Breast epithelium (tissue), 3 donors: ENCODE measurements at regions not wholly inside any gene's neighbourhood (a gene's known extent, or its start where the extent isn't known, plus 50 kb on each side); places are given as distances from the start of the nearest gene placed in this dataset.

Experiments used
- POLR2A ChIP-seq: fragments of 450-650 bp; IDR thresholded peaks from one replicate; pipeline ENCODE4 v1.6.1; 2016; ENCODE audit warnings: antibody characterized with exemption, mild to moderate bottlenecking, moderate library complexity
- TF ChIP-seq, protein P1 (sequence below), 3 donors: fragments of 450-650 bp; IDR thresholded peaks; one replicate each; pipeline ENCODE4 v1.5.1; 2016 to 2017; ENCODE audit warnings: antibody characterized with exemption in 3 of 3, mild to moderate bottlenecking in 3 of 3, moderate library complexity in 3 of 3

DNA sequence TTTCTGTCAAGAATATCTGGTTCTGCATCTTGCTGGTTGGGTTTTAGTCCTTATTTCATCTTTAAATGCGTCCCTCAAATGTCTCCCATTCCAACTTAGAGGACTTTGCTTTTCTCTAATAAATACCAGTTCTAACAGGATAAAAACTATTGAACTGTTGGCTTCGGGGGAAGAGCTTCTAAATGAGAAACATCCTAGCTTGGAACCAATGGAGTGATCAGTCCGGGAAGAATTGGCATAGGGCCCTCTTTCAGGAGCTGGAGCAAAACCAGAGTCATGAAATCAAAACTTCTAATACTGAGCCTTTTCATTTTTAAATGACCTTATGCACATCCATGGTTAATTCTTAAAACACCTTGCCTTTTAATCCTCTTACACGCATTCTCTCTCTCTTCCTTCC lies 401.6 kb upstream of the SMIM21 start:
- TF ChIP-seq, protein P1, sequence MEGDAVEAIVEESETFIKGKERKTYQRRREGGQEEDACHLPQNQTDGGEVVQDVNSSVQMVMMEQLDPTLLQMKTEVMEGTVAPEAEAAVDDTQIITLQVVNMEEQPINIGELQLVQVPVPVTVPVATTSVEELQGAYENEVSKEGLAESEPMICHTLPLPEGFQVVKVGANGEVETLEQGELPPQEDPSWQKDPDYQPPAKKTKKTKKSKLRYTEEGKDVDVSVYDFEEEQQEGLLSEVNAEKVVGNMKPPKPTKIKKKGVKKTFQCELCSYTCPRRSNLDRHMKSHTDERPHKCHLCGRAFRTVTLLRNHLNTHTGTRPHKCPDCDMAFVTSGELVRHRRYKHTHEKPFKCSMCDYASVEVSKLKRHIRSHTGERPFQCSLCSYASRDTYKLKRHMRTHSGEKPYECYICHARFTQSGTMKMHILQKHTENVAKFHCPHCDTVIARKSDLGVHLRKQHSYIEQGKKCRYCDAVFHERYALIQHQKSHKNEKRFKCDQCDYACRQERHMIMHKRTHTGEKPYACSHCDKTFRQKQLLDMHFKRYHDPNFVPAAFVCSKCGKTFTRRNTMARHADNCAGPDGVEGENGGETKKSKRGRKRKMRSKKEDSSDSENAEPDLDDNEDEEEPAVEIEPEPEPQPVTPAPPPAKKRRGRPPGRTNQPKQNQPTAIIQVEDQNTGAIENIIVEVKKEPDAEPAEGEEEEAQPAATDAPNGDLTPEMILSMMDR (IDR thresholded peaks at IDR 0.05): no peak
- TF ChIP-seq POLR2A: no peak
